HG02943 (cell line): ENCODE measurements at regions not wholly inside any gene's neighbourhood (a gene's known extent, or its start where the extent isn't known, plus 50 kb on each side); places are given as distances from the start of the nearest gene placed in this dataset.

ENCODE experiments used
- ATAC-seq: cut with Tn5 transposase; IDR thresholded peaks from one replicate; pipeline ENCODE4 v1.9.1; 2021; ENCODE audit warnings: mild to moderate bottlenecking, low read depth, moderate library complexity; ENCODE audit not compliant: unreplicated experiment

GRCh38 chr10:4733843-4734224 lies 92.2 kb upstream of the AKR1E2 start:
- no peak for ATAC-seq

DNA sequence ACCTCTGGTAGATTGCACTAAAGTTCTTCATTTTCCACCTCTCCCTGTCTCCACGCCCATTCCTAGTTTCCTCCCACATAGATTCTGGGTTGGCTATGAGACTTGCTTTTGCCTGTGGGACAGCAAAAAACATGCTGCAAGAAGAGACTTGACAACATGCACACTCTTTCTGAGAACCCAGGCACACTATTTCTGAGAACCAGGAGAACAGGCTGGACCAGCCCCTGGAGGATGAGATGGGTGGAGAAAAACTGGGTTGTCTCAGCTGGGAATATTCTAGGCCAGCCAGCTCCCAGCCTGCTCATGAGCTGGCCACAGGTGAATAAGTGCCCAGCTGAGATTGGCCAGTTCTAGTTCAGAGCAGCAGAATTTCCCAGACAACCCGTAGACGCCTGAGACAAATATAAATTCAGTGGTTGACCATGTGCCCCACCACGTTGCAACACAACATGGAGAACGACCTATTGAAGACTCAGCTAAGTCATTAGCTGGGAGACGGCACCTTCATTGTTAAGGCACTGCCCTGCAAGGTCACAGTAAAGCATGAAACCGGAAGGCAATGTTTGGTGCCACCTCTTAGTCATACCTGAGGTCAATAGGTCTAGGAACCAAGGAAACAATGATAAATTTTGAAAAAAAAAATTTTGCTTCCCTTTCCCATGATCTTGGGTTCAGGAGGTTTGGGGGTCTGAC lies 92.7 kb upstream of the AKR1E2 start:
- no peak for ATAC-seq

- no peak for ATAC-seq
Measured at GRCh38 chr10:4730998-4731397, 95.0 kb upstream of the AKR1E2 start.

DNA sequence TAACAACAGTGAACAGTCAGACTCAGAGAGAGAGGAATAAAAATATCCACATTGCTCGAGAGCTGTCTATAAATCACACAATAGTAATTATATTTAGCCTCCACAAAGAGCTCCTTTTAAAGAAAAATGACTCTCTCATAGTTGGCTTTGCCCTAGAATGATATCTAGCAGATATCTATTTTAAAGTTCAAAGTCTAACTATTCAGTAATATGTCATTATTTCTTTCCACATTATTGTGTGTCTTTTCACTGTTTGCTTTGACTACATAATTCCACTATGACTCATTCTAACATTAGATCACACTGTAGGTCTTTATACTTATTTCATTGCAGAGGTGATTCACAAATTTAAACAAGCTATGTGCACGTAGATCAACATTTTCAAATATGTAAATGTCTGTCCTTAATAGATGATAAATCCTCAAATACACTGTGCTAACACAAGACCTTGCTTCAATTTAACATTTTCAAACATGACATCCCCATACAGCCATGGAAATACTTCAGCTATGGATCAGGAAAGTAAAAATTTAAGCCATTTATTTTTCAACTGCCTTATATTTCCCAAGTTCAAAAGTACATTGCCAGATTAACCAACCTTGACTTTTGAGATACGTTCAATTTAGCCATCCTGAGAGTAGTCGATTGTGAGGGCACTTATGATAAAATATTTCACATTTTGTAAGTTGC lies 99.9 kb upstream of the AKR1E2 start:
- ATAC-seq, result no peak

DNA sequence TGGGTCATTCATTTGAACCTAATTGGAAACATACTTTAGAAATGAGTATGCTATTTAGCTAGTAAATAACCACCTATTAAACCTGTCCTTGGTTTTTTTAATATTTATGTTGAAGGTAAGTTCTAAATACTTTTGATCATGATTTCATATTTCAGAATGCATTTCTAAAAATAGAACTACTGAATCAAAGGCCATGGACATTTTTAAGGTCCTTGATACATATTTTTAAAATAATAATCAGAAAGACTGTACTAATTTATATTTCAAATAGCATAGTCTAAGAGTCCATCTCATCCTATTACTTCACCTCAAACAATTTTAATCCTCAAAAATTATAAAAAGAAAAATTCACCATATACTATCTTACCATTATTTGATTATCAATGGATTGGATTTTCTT lies 102.1 kb upstream of the AKR1E2 start:
- no peak for ATAC-seq

DNA sequence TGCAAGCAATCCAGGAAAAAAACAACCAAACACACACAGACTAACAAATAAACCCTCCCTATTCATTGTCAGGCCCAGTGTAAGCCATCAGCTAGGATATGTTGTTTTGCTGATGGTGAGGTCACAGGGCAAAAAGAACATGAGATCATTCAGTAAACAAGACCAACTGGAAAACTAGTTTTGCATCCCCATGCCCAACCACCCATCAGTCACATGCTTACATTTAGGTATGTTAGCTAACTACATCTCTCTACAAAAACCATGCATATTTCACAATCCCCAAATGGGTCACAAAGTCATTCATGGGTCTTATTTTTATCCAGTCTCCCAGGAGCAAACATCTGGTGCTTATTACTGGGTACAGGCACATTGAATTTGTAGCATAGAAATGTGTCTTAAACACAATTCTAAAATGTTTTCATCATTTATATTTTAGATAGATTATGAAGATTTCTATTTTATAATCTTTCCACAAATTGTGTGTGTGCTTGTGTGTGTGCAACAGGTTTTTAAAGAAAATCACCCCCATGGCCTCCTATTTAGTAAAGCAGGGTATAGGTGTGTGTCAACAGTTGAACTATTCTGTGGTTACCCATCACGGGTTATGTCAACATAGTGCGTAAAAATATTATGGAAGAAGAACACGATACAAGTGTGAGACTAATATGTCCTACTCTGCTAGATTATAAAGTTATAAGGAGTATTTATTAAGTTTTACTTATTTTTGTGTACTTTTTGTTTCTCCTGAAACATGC lies 103.8 kb upstream of the AKR1E2 start:
- ATAC-seq, result no peak

GRCh38 chr10:4720463-4720862 lies 105.5 kb upstream of the AKR1E2 start:
- ATAC-seq, result no peak

GRCh38 chr10:4719671-4720070 lies 106.3 kb upstream of the AKR1E2 start:
- ATAC-seq, result no peak

GRCh38 chr10:4719036-4719435 lies 107.0 kb upstream of the AKR1E2 start:
- ATAC-seq, result no peak

- no peak for ATAC-seq
Measured at GRCh38 chr10:4718544-4718943, 107.5 kb upstream of the AKR1E2 start.

GRCh38 chr10:4717670-4718069 lies 108.3 kb upstream of the AKR1E2 start:
- no peak for ATAC-seq

GRCh38 chr10:4710858-4711257 lies 115.1 kb upstream of the AKR1E2 start:
- ATAC-seq, result no peak

- no peak for ATAC-seq
Measured at GRCh38 chr10:4708123-4708759, 117.8 kb upstream of the AKR1E2 start.

- no peak for ATAC-seq
Measured at GRCh38 chr10:4707221-4707620, 118.8 kb upstream of the AKR1E2 start.

- ATAC-seq, result no peak
Measured at GRCh38 chr10:4704034-4704545, 121.9 kb upstream of the AKR1E2 start.

DNA sequence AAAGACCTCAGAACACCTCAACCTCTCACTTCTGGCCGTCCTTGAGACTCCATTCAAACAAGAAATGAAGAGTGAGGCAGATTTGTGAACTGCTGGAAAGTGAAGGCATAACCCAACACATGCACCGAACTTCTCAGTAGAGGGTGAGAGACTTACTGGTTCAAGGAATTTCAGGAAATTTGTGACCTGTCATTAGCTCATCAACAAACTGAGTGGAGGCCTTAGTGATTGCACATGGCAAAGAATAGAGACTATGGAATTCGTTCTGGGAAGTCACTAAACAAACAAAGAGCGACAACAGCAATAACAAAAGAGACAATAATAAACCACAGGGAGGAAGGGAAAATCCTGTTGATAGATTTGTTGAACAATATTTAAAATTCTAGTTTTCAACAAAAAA lies 125.0 kb upstream of the AKR1E2 start:
- no peak for ATAC-seq

DNA sequence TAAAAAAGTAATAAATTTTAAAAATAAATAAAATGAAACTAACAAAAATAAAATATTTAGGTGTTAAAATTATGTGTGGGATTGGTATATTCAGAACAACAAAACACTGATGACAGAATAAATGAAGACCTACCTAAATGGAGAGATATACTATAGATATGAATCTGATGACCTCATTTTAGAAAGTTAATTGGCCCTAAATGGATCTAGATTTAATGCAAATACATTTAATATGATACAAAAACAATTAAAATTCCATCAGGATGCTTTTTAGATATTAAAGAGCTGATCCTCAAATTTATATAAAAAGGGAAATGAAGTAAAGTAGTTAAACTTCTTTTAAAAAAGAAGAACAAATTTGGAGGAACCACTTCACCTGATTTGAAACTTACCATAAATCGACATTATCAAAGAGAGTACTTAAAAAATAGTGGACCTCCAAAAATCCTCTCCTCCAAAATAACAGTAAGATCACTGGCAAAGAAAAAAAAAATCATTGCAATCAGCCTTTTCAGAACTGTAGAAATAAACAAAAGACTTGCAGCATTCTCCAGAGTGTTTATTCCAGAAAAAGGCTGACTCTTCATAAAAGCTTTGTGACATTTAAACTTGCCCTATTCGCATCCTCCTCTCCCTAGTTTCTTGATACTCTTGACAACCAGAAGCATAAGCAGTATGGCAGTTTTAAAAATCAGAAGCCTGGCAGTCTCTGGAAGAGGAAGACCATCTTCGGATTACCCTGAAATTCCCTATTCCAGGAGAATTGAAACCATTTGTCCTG lies 125.9 kb upstream of the AKR1E2 start:
- no peak for ATAC-seq

GRCh38 chr10:4698075-4698474 lies 127.9 kb upstream of the AKR1E2 start:
- ATAC-seq, result no peak

- no peak for ATAC-seq
Measured at GRCh38 chr10:4696186-4696585, 129.8 kb upstream of the AKR1E2 start.

DNA sequence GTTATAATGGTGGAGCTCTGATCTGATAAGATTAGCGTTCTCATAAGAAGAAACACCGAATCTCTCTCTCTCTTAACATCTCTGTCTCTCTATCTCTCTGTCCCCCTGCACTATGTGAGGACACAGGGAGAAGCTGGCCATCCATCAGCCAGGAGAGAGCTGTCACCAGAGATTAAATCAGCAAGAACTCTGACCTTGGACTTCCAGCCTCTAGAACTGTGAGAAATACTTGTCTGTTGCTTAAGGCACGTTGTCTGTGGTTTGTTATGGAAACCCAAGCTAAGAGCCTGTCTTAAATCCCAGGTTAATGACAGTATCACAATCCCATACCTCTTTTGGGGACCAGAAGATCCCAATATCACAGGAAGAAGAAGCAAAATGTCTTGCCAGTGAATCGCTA lies 132.0 kb upstream of the AKR1E2 start:
- ATAC-seq, result no peak
